SH-SY5Y (cell line): ENCODE measurements at regions not wholly inside any gene's neighbourhood (a gene's known extent, or its start where the extent isn't known, plus 50 kb on each side); places are given as distances from the start of the nearest gene placed in this dataset.

Experiments used
- GATA2 ChIP-seq: IDR thresholded peaks from 2 replicates; pipeline ENCODE4 v1.6.1; 2011; ENCODE audit warnings: mild to moderate bottlenecking, low read depth, low read length
- GATA3 ChIP-seq: IDR thresholded peaks from 2 replicates; pipeline ENCODE4 v1.6.1; 2011; ENCODE audit warnings: low read depth, mild to moderate bottlenecking, low read length, moderate library complexity

GRCh38 chr13:82678052-82678451 lies 1204.2 kb downstream of the SLITRK1 start:
- TF ChIP-seq GATA3 (no peak), GATA2 (no peak)
